Endothelial cell of umbilical vein (primary cell): ENCODE measurements at regions not wholly inside any gene's neighbourhood (a gene's known extent, or its start where the extent isn't known, plus 50 kb on each side); places are given as distances from the start of the nearest gene placed in this dataset.

Source experiments
- BruUV-seq: library from RNA; stranded (reverse); fragments of 400-500 nt; replicated peaks from 2 replicates; lab custom pipeline; 2021; lab: Mats Ljungman, UMichigan
- CTCF ChIA-PET: fragments of 300-600, 350-600 bp; sonication (Branson Sonifier 250); formaldehyde crosslinking; loops from one replicate; lab custom pipeline; 2021; ENCODE audit warnings: antibody characterized with exemption, inconsistent platforms; lab: Charles Lee
- POLR2A ChIA-PET: fragments of 300-600, 350-600 bp; sonication (Branson Sonifier 250); formaldehyde crosslinking; loops from one replicate; lab custom pipeline; 2021; ENCODE audit warnings: antibody characterized with exemption, inconsistent platforms; lab: Charles Lee
- DNase-seq: peaks from one replicate; pipeline ENCODE4 v3.0.0-alpha.2; 2011; ENCODE audit warnings: low read depth, low spot score
- FAIRE-seq: peaks from 2 replicates; lab custom pipeline; 2011; peaks lifted over from hg19 to GRCh38; lab: Jason Lieb, UNC
- H2AFZ ChIP-seq: 2 replicates; pipeline ENCODE4 v1.6.0; 2012; ENCODE audit warnings: low read depth, low read length, control low read depth, inconsistent platforms
- H3K27ac ChIP-seq: 2 replicates; pipeline ENCODE4 v1.5.1; 2011; ENCODE audit warnings: low read depth, mild to moderate bottlenecking, control low read depth, low read length, moderate library complexity; ENCODE audit not compliant: insufficient read depth
- H3K27me3 ChIP-seq, 2 experiments: 2 replicates each; pipeline versions ENCODE4 v1.6.0 to v1.6.1; 2011; ENCODE audit warnings: low read length in 2 of 2, mixed read lengths in 1 of 2; ENCODE audit not compliant: control insufficient read depth in 2 of 2, insufficient read depth in 2 of 2
- H3K36me3 ChIP-seq, 2 experiments: 2 replicates in 1 of 2; 3 replicates in 1 of 2; pipeline ENCODE4 v1.5.1; 2011; ENCODE audit warnings: low read length in 2 of 2, mild to moderate bottlenecking in 1 of 2, moderate library complexity in 1 of 2; ENCODE audit not compliant: control insufficient read depth in 2 of 2, insufficient read depth in 2 of 2; ENCODE audit errors: extremely low read depth in 1 of 2
- H3K4me1 ChIP-seq: 3 replicates; pipeline ENCODE4 v1.5.1; 2011; ENCODE audit warnings: mild to moderate bottlenecking, low read length; ENCODE audit not compliant: control insufficient read depth, insufficient read depth; ENCODE audit errors: extremely low read depth
- H3K4me2 ChIP-seq: 2 replicates; pipeline ENCODE4 v1.6.1; 2011; ENCODE audit warnings: low read length, control low read depth, mixed read lengths; ENCODE audit not compliant: insufficient read depth
- H3K4me3 ChIP-seq, 3 experiments: fragments of 200-600 bp in 1 of 3; sonication (generic), shearing (Covaris generic) in 1 of 3; replicated peaks in 1 of 3; 2 replicates each; pipeline ENCODE4 v1.5.1; 2011 to 2016; ENCODE audit warnings: control low read depth in 3 of 3, low read length in 3 of 3, mild to moderate bottlenecking in 2 of 3, inconsistent platforms in 1 of 3, low read depth in 1 of 3, moderate library complexity in 1 of 3; ENCODE audit not compliant: insufficient read depth in 1 of 3
- H3K79me2 ChIP-seq: 2 replicates; pipeline ENCODE4 v1.6.0; 2012; ENCODE audit warnings: low read length, inconsistent platforms; ENCODE audit not compliant: control insufficient read depth, insufficient read depth
- H3K9ac ChIP-seq: replicated peaks from 2 replicates; pipeline ENCODE3; 2011; ENCODE audit warnings: low read length, control low read depth; ENCODE audit not compliant: insufficient read depth; ENCODE audit errors: extremely low read depth
- H3K9me1 ChIP-seq: replicated peaks from 3 replicates; pipeline ENCODE4 v1.6.0; 2011; ENCODE audit warnings: mild to moderate bottlenecking, low read length; ENCODE audit not compliant: control insufficient read depth, insufficient read depth; ENCODE audit errors: extremely low read depth
- H3K9me3 ChIP-seq: replicated peaks from 2 replicates; pipeline ENCODE4 v1.5.1; 2012; ENCODE audit warnings: low read length, inconsistent platforms; ENCODE audit not compliant: control insufficient read depth, insufficient read depth
- H4K20me1 ChIP-seq: replicated peaks from 2 replicates; pipeline ENCODE3; 2011; ENCODE audit warnings: mild to moderate bottlenecking, low read length; ENCODE audit not compliant: control insufficient read depth, insufficient read depth; ENCODE audit errors: extremely low read depth
- CTCF ChIP-seq, 2 donors: IDR thresholded peaks; 1 replicate in 1 of 2; 2 replicates in 1 of 2; pipeline ENCODE4 v1.5.1; 2011; ENCODE audit warnings: low read length in 2 of 2, mild to moderate bottlenecking in 2 of 2, moderate library complexity in 2 of 2, control low read depth in 1 of 2, inconsistent platforms in 1 of 2, low read depth in 1 of 2; ENCODE audit not compliant: insufficient read depth in 1 of 2; ENCODE audit errors: extremely low read depth in 1 of 2
- FOS ChIP-seq: IDR thresholded peaks from 2 replicates; pipeline ENCODE4 v1.6.1; 2011; ENCODE audit warnings: mild to moderate bottlenecking, low read length, moderate library complexity, borderline replicate concordance; ENCODE audit not compliant: insufficient read depth
- GATA2 ChIP-seq: IDR thresholded peaks from 2 replicates; pipeline ENCODE4 v1.7.0; 2011; ENCODE audit warnings: low read depth, mild to moderate bottlenecking, moderate library complexity, mixed read lengths, low read length; ENCODE audit not compliant: insufficient read length, insufficient read depth
- JUN ChIP-seq: IDR thresholded peaks from 2 replicates; pipeline ENCODE4 v1.6.1; 2011; ENCODE audit warnings: borderline replicate concordance, low read depth; ENCODE audit not compliant: insufficient read length, insufficient read depth
- MAX ChIP-seq: IDR thresholded peaks from 2 replicates; pipeline ENCODE4 v1.6.1; 2011; ENCODE audit not compliant: insufficient read depth, insufficient read length
- MYC ChIP-seq: IDR thresholded peaks from one replicate; pipeline ENCODE4 v1.6.1; 2011; ENCODE audit warnings: mild to moderate bottlenecking, low read depth, low read length
- POLR2A ChIP-seq: IDR thresholded peaks from 2 replicates; pipeline ENCODE4 v1.6.1; 2012; ENCODE audit warnings: low read depth, mild to moderate bottlenecking, control low read depth, low read length
- POLR2AphosphoS5 ChIP-seq: IDR thresholded peaks from 2 replicates; pipeline ENCODE4 v1.6.1; 2012; ENCODE audit warnings: low read depth, mild to moderate bottlenecking, control low read depth, low read length, moderate library complexity; ENCODE audit not compliant: insufficient read depth
- dilution Hi-C: fragments of 300-500 bp; cut with MboI; formaldehyde crosslinking; loops from one replicate; pipeline ENCODE4 v1.15.0; 2019; ENCODE audit warnings: low sequenced_read_pairs; ENCODE audit not compliant: extremely low pct_ligation_motif_present
- intact Hi-C: fragments of 100-400 bp; cut with micrococcal nuclease; formaldehyde crosslinking; loops from one replicate; pipeline ENCODE4 v1.10.0; 2022

- no peaks in the 10 kb centered on the region for H3K36me3 ChIP-seq
- no peak overlapping the region for H3K27ac ChIP-seq
- ChIA-PET POLR2A (no interaction called here), CTCF (interaction anchor here (0.9 kb wide), 1 partner anchor 279 kb away, joined by 3 read pairs; no protein-coding TSS in a partner anchor)
- no peak overlapping the region for H3K9ac ChIP-seq
- H3K27me3 ChIP-seq, result no peaks in the 10 kb centered on the region
- intact Hi-C loops, result no loop called here
- no peak for DNase-seq
- BruUV-seq, result no TSS peak
- H2AFZ ChIP-seq, result no peak overlapping the region
- H3K4me2 ChIP-seq, result no peak overlapping the region
- FAIRE-seq, result no peak
- H3K79me2 ChIP-seq, result no peaks in the 10 kb centered on the region
- H3K9me1 ChIP-seq, result no peaks in the 10 kb centered on the region
- H3K9me3 ChIP-seq, result no peaks in the 10 kb centered on the region
- no peak overlapping the region for H3K4me3 ChIP-seq
- TF ChIP-seq CTCF (IDR thresholded peaks at IDR 0.05; ENCODE audit: extremely low read depth in 1 of 2, insufficient read depth in 1 of 2, low read depth in 1 of 2, low read length in 2 of 2) (no peak), GATA2 (no peak), POLR2AphosphoS5 (no peak), FOS (no peak), POLR2A (no peak), MYC (no peak), MAX (no peak), JUN (no peak)
- H4K20me1 ChIP-seq, result no peaks in the 10 kb centered on the region
- dilution Hi-C loops, result no loop called here
- no peaks in the 10 kb centered on the region for H3K4me1 ChIP-seq
Observed at GRCh38 chr13:51518827-51519226, 65.4 kb upstream of the WDFY2 start.
